ENCODE measurements at regions not wholly inside any gene's neighbourhood (a gene's known extent, or its start where the extent isn't known, plus 50 kb on each side); places are given as distances from the start of the nearest gene placed in this dataset.

GRCh38 chr7:112970771-112971170 lies 115.9 kb downstream of the GPR85 start:
- no peak for DNase-seq (ENCODE audit: low read depth in 1 of 2, low spot score in 1 of 2)
- TF ChIP-seq GABPA (IDR thresholded peaks at IDR 0.05; ENCODE audit: low read depth) (no peak), REST (IDR thresholded peaks at IDR 0.05; ENCODE audit: insufficient replicate concordance, low read depth) (no peak), SPI1 (IDR thresholded peaks at IDR 0.05; ENCODE audit: borderline replicate concordance, low read depth) (no peak), POLR2AphosphoS5 (IDR thresholded peaks at IDR 0.05; ENCODE audit: low read depth) (no peak), CTCF (IDR thresholded peaks at IDR 0.05; ENCODE audit: insufficient read depth, low read length) (peak; percentile 1)
- H3K27ac ChIP-seq (replicated peaks), result no peak overlapping the region
- H3K4me3 ChIP-seq (replicated peaks; ENCODE audit: insufficient read depth, low read length), result no peak overlapping the region
- no peaks in the 10 kb centered on the region for H3K27me3 ChIP-seq (ENCODE audit: insufficient read depth, poor library complexity, severe bottlenecking)

GRCh38 chr7:112969946-112970345 lies 116.7 kb downstream of the GPR85 start:
- Histone ChIP-seq H3K4me3 (replicated peaks; ENCODE audit: insufficient read depth, low read length) (no peak overlapping the region), H3K27ac (replicated peaks) (no peak overlapping the region), H3K27me3 (ENCODE audit: insufficient read depth, poor library complexity, severe bottlenecking) (no peaks in the 10 kb centered on the region)
- TF ChIP-seq POLR2AphosphoS5 (IDR thresholded peaks at IDR 0.05; ENCODE audit: low read depth) (no peak), SPI1 (IDR thresholded peaks at IDR 0.05; ENCODE audit: borderline replicate concordance, low read depth) (no peak), GABPA (IDR thresholded peaks at IDR 0.05; ENCODE audit: low read depth) (no peak), CTCF (IDR thresholded peaks at IDR 0.05; ENCODE audit: insufficient read depth, low read length) (no peak), REST (IDR thresholded peaks at IDR 0.05; ENCODE audit: insufficient replicate concordance, low read depth) (no peak)
- no peak for DNase-seq (ENCODE audit: low read depth in 1 of 2, low spot score in 1 of 2)

GRCh38 chr7:112965506-112965905 lies 121.1 kb downstream of the GPR85 start:
- no peak overlapping the region for H3K27ac ChIP-seq (replicated peaks)
- H3K27me3 ChIP-seq (ENCODE audit: insufficient read depth, poor library complexity, severe bottlenecking), result no peaks in the 10 kb centered on the region
- TF ChIP-seq SPI1 (IDR thresholded peaks at IDR 0.05; ENCODE audit: borderline replicate concordance, low read depth) (no peak), GABPA (IDR thresholded peaks at IDR 0.05; ENCODE audit: low read depth) (no peak), CTCF (IDR thresholded peaks at IDR 0.05; ENCODE audit: insufficient read depth, low read length) (no peak), REST (IDR thresholded peaks at IDR 0.05; ENCODE audit: insufficient replicate concordance, low read depth) (no peak), POLR2AphosphoS5 (IDR thresholded peaks at IDR 0.05; ENCODE audit: low read depth) (no peak)
- DNase-seq (ENCODE audit: low read depth in 1 of 2, low spot score in 1 of 2), result no peak
- no peak overlapping the region for H3K4me3 ChIP-seq (replicated peaks; ENCODE audit: insufficient read depth, low read length)
